Astrocyte of the spinal cord (primary cell): ENCODE measurements at regions not wholly inside any gene's neighbourhood (a gene's known extent, or its start where the extent isn't known, plus 50 kb on each side); places are given as distances from the start of the nearest gene placed in this dataset.

Experiments used
- DNase-seq: peaks from one replicate; pipeline ENCODE4 v3.0.0; 2011; ENCODE audit warnings: low read depth, low spot score
- H3K4me3 ChIP-seq: 2 replicates; pipeline ENCODE4 v1.5.1; 2011; ENCODE audit warnings: low read depth, mild to moderate bottlenecking, low read length, moderate library complexity
- in situ Hi-C: cut with HindIII; loops from 2 replicates; pipeline ENCODE4 v1.10.0; 2017; ENCODE audit warnings: low sequenced_read_pairs
- TF ChIP-seq, protein P1 (sequence below): IDR thresholded peaks from 2 replicates; pipeline ENCODE4 v1.5.1; 2012; ENCODE audit warnings: low read depth, mild to moderate bottlenecking, low read length, inconsistent platforms

DNA sequence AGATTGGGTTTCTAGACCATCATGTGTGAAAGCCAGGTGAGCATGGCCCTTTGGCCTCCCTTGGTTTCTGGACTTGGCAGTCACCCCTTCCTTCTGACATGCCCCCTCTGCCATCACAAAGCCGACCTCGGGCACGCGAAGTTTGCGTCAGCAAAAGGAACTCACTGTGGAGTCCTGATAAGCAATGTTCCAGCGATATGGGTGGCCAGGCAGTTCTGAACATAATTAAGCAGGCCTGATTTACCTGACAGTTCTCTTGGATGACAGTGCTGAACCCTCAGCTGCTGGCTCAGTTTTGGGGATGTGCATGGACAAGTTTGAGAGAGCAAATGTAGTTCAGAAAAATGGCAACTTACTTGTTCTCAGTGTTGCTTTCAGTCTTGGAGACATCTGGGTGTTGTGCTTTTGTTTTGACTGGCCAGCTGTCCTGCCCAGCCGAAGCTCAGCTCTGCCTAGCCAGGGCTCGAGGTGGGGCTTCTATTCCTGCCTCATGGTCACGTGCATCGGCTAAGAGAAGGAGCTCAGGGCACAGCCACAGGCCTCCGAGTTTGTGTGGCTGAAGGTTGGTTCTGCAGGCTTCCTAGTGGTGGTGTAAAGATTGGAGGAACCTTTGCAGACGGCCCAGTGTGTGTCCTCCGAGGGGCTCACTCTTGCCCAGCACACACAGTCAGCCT lies 78.3 kb downstream of the CLDN34 start:
- in situ Hi-C loops: no loop called here
- no peak for DNase-seq
- TF ChIP-seq, protein P1, sequence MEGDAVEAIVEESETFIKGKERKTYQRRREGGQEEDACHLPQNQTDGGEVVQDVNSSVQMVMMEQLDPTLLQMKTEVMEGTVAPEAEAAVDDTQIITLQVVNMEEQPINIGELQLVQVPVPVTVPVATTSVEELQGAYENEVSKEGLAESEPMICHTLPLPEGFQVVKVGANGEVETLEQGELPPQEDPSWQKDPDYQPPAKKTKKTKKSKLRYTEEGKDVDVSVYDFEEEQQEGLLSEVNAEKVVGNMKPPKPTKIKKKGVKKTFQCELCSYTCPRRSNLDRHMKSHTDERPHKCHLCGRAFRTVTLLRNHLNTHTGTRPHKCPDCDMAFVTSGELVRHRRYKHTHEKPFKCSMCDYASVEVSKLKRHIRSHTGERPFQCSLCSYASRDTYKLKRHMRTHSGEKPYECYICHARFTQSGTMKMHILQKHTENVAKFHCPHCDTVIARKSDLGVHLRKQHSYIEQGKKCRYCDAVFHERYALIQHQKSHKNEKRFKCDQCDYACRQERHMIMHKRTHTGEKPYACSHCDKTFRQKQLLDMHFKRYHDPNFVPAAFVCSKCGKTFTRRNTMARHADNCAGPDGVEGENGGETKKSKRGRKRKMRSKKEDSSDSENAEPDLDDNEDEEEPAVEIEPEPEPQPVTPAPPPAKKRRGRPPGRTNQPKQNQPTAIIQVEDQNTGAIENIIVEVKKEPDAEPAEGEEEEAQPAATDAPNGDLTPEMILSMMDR: no peak
- no peak overlapping the region for H3K4me3 ChIP-seq

DNA sequence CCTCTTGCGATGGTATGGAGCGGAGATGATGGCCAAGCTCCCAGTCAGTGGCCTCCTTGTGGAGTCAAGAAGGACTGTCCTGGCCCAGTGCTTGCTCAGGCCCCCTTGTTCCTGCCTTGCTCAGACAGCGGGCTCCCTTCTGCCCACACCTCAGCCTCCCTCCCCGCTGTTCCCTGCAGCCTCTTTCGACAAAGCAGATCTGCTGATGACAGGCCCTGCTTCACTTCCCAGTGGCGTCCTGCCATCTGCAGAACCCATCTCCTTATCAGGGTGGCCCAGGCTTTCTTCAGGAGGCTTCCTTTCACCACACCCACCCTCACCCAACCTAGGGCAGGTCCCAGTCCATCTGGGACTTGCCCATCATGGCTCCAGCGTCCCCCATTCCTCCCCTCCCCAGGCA lies 80.0 kb downstream of the CLDN34 start:
- TF ChIP-seq, protein P1: no peak

DNA sequence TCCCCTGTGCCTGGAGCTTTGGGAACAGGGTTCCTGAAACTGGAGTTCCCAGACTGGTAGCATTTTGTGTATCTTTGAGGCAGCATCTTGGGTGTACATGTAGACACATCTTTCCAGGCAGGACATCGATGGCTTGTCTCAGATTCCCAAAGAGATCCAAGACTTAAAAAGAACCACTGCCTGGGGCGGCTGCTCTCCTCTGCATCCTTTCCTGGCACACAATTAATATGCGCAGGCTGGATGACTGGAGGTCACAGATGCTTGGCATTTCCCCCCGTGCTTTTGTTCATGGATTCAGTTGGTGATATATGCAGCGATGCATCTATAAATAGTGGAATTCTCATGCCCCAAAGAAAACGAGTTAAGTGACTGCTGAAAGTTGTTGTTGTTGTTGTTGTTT lies 80.5 kb downstream of the CLDN34 start:
- TF ChIP-seq, protein P1: no peak
- in situ Hi-C loops: no loop called here
- no peak for DNase-seq
- no peak overlapping the region for H3K4me3 ChIP-seq

More for the DNA sequence above, 80.0 kb downstream of the CLDN34 start:
- in situ Hi-C loops: no loop called here
- DNase-seq: no peak
- no peak overlapping the region for H3K4me3 ChIP-seq

DNA sequence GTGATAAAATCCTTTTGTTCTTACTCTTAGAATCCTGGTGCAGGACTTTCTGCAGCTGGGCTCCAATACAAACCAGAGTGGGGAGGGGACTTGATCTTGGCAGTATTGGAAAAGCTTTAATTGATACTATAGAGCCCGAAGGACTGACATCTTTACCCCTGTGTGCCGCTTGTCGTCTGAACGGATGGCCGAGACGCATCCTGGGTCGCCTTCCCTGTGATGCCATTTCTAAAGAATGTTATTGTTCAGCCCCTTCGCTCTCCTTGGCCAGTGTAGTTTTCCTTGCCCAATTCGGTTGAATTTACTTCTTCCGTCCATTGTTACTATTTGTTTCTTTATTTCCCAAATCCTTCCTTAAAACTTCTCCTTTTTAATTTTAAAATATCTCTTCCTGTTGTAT lies 80.9 kb downstream of the CLDN34 start:
- no peak overlapping the region for H3K4me3 ChIP-seq
- TF ChIP-seq, protein P1: no peak
- in situ Hi-C loops: no loop called here
- no peak for DNase-seq

DNA sequence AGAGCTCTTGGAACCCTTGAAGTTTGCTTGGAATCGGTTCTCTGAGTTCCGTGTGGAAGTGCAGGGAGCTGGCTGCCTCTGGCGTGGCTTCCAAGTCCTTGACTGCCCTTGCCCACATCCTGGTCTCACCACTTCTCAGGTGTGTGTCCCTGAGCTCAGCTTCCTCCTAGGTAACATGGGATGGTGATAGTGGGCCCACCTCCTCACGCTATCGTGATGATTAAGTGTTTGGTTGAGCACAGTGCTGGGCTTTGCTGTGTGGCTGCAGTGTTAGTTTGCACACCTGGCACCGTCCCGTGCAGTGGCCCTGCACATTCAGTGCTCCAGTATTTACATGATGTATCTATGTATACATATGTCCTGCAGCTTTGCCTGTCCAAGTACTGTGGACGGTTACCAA lies 81.5 kb downstream of the CLDN34 start:
- TF ChIP-seq, protein P1: no peak
- in situ Hi-C loops: no loop called here
- no peak overlapping the region for H3K4me3 ChIP-seq
- no peak for DNase-seq

DNA sequence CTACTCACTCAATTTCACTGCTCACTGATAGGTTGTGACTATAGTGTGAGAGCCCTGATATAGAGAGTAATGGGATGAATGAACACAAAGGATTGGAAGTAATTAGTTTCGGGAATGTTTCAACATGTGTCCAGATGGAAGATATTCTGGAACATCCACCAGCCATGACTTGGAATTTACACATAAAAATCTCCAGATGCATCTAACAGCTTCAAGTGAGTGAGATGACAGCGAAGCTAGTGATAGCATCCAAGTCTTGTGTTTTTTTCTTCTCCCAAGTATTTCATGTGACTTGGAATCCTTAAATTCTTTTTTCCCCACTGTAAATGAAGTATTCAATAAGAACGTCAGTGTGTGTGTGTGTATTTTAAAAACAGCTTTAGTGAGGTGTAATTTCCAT lies 82.1 kb downstream of the CLDN34 start:
- H3K4me3 ChIP-seq: no peak overlapping the region
- TF ChIP-seq, protein P1: no peak
- in situ Hi-C loops: no loop called here
- DNase-seq: no peak
